SU-DHL-6 (cell line): ENCODE measurements at regions not wholly inside any gene's neighbourhood (a gene's known extent, or its start where the extent isn't known, plus 50 kb on each side); places are given as distances from the start of the nearest gene placed in this dataset.

Experiments used
- EZH2phosphoT487 ChIP-seq: fragments of 200-600 bp; sonication (generic), shearing (Covaris generic); conservative IDR thresholded peaks from 2 replicates; pipeline ENCODE4 v1.6.1; 2018; ENCODE audit warnings: mild to moderate bottlenecking, antibody characterized with exemption, low read length, moderate library complexity, mixed read lengths
- TF ChIP-seq, protein P1 (sequence below): fragments of 200-600 bp; sonication (generic); IDR thresholded peaks from one replicate; pipeline ENCODE4 v1.5.1; 2017; ENCODE audit warnings: antibody characterized with exemption, mild to moderate bottlenecking, low read length, moderate library complexity; ENCODE audit not compliant: insufficient read depth, poor library complexity, severe bottlenecking

GRCh38 chr4:154936873-154937272 lies 155.8 kb downstream of the RBM46 start:
- TF ChIP-seq, protein P1, sequence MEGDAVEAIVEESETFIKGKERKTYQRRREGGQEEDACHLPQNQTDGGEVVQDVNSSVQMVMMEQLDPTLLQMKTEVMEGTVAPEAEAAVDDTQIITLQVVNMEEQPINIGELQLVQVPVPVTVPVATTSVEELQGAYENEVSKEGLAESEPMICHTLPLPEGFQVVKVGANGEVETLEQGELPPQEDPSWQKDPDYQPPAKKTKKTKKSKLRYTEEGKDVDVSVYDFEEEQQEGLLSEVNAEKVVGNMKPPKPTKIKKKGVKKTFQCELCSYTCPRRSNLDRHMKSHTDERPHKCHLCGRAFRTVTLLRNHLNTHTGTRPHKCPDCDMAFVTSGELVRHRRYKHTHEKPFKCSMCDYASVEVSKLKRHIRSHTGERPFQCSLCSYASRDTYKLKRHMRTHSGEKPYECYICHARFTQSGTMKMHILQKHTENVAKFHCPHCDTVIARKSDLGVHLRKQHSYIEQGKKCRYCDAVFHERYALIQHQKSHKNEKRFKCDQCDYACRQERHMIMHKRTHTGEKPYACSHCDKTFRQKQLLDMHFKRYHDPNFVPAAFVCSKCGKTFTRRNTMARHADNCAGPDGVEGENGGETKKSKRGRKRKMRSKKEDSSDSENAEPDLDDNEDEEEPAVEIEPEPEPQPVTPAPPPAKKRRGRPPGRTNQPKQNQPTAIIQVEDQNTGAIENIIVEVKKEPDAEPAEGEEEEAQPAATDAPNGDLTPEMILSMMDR = no peak
- no peak for TF ChIP-seq EZH2phosphoT487
